ENCODE measurements at regions not wholly inside any gene's neighbourhood (a gene's known extent, or its start where the extent isn't known, plus 50 kb on each side); places are given as distances from the start of the nearest gene placed in this dataset.

DNA sequence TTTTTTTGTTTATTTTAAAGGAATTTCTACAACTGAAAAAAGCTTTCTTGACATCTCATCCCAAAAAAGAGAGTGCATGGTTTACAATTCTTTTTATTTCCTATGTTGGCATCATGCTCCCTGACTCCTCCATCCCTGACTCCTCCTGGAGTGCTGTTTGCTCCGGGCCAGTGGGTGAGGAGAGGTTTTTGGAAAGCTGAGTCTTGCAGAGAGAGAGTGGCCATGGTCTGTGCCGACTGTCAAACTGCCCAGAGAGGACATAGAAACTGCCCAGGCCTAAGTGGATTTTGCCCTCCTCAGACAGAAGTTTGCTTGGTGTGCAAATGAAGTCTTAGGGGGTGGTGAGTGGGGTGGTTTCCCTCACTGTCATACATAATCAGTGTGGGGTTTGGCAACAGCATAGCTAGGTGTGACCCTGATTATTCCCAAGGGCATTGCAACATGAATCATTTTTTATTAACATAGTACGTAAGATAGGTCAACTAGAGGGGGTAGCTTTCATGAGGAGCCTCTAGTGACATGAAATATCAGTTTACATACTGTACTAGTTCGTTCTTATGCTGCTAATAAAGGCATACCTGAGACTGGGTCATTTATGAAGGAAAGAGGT lies 179.8 kb upstream of the UBL3 start:
- no peak for DNase-seq (ENCODE audit: low read depth)

DNA sequence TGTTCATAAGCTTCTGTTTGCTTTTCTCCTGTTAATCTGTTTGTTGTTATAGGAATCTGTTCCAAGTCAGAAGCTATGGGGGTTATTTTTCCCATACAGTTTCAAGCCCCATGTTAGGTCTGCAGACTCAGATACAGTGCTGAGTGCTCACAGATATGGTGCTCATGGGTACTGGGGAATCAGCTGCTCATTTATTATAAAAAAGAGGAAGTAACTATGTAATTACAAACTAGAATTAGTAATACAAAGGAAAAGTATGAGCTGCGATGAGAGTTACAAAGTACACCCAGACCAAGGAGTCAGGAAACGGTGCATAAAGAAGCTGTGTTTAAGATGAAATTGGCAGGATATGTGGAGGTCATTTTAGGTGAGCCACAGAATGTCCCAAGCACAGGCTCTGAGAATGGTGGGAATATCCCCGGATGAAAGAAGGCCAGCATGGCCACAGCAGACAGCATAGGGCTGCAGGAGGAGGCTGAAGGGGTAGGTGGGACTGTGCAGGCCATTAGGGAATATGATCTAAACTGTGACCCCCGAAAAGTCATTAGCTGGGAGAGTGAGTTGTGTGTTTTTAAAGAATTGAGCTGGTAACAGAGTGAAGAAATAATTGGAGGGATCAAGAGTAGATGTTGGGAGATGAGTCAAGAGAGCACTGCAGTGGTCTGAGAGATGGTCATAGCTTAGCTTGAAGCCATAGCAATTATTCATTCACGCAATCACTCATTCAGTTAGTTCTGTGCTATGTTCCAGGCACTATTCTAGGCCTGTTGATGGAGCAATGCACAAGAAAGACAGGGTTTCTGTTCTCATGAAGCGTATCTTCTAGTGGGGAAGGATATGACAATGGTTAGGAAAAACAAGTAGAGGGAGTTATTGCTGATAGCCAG lies 177.4 kb upstream of the UBL3 start:
- DNase-seq (ENCODE audit: low read depth), result no peak

DNA sequence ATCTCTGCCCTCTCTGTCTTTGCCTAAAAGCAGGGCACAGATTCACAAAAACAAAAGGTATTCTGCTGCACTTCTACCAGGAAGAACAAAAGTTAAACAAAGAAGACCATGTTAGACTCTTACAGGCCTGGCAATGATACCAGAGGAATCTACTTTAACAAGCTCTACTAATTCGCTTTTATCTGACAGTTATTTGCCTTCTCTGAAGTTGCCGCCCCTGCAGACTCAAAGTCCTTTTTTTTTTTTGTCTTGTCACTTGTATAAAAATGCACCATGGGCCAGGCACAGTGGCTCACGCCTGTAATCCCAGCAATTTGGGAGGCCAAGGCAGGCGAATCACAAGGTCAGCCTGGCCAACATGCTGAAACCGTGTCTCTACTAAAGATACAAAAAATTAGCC lies 176.5 kb upstream of the UBL3 start:
- DNase-seq (ENCODE audit: low read depth), result no peak

DNA sequence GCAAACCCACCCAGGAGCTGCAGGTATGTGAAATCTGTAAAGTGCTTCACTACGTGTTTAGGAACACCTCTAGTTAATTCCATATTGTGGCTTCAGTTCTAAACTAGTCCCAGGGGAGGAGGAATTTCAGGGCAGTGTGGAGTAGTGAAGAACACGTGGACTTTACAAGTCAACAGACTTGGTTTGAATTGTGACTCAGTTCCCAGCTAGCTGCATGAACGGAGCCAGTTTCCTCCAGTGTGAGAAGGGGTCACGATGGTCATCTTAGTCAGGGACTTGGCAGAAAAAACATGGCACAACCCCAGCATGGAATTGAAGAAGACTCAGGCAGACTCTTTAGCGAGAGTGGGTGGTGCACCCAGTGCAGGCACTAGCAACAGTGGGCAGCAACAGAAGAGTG lies 175.7 kb upstream of the UBL3 start:
- DNase-seq (ENCODE audit: low read depth), result no peak

DNA sequence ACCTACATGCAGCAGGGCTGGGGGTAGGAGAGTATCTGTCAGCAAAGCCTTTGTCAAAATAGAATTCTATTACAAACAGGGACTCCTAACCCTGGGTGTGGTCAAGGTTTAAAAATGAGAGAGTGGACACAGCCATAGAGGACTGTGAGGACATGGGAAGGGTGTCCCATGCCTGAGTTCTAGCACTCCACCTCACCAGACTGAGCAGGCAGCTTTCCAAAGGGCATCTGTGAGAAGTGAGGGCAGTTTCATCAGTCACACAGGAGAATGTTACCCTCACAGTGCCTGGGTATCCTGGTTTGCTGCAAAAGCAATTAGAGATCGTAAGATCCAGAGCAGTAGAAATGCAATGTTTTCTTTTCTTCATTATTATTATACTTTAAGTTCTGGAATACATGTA lies 174.9 kb upstream of the UBL3 start:
- no peak for DNase-seq (ENCODE audit: low read depth)

DNA sequence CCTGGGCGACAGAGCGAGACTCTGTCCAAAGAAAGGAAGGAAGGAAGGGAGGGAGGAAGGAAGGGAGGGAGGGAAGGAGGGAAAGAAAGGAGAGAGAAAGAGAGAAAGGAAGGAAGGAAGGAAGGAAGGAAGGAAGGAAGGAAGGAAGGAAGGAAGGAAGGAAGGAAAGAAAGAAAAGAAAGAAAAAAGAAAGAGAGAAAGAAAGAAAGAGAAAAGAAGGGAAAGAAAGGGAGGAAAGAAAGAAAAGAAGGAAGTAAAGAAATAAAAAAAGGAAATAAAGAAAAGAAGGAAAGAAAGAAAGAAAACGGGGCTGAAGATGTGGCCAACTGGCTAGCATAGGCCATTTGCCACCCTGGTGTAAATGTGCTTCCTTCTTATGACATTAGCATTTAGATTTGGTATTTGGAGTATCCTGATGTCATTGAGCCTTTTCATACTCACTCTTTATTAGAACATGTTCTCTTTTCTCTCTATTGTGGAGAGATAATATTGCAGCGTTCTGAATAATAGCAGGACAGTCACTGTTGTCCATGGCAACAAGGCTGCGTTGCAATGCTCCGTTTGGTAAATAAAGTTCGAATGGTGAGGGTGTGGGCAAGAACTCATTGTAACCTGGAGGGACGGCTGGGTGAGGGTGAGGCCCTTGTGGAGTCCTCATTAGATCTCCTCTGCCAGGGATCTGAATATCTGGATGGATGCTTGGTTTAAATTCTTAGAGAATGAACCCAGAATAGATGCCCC lies 173.9 kb upstream of the UBL3 start:
- DNase-seq (ENCODE audit: low read depth), result no peak

DNA sequence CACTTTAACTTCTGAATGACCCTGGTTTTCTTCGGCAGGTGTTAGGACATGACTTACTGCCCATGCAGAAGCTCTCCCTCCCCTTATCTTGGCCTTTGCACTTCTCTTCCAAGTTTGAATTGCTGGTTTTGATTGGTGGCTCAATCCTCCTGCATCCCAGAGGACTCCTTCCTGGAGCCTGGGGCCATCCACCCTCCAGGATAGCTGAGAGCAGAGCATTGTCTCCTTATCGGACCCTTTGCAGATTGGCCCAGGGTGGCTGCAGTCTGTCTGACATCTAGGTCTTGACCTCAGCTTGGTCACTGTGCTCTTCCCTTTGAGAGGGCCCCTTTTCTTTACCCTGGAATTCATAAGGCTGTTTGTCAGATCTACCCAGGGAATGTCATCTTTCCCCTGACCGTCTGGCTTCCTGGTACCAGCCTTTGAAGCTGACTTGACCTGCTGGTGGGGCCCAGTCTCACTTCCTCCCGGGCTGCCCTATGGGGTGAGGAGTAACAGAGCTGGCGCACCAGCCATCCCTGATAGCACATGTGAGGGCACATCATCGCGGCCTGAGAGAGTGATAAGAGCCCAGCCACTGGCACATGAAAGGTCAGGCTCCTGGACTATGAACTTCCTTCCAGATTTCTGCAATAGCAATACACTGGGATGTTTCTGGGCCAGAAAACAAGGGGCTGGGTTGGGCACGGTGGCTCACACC lies 172.9 kb upstream of the UBL3 start:
- no peak for DNase-seq (ENCODE audit: low read depth)

DNA sequence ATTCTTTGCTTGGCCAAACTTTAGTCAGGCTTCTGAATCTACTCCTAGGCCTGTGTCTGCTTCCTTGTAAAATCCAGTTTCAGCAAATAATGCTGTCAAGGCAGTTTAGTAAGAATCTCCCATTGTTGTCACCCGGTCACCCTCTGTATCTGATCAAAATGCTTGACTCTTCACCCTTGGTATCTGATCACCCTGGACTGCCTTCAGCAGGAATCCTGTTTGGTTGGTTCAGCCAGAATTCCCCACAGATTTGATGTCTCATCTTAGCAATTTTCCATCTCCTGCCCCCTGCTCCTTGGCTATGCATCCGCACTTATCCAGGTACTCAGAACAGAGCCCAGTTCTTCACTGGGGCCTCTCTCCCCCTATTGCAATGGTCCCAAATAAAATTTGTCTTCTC lies 172.4 kb upstream of the UBL3 start:
- DNase-seq (ENCODE audit: low read depth), result no peak

DNA sequence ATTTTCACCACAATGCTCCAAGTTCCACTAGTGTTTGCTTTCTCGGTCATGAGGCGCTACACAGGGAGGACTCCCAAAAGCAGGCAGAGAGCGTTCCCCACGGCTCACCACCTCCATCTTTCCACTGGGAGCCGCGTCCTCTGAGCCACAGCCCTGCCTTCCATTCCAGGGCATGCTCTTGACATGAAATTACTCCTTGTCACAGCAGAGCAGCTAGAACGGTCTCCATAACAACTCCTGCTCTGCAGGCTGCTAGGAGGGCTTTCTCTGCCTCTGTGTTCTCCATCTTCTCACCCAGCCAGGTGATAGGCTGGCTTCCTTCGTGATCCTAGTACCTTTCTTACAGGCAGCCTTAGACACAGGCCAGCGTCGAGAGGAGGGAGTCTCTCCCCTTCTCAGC lies 171.8 kb upstream of the UBL3 start:
- DNase-seq (ENCODE audit: low read depth), result no peak

DNA sequence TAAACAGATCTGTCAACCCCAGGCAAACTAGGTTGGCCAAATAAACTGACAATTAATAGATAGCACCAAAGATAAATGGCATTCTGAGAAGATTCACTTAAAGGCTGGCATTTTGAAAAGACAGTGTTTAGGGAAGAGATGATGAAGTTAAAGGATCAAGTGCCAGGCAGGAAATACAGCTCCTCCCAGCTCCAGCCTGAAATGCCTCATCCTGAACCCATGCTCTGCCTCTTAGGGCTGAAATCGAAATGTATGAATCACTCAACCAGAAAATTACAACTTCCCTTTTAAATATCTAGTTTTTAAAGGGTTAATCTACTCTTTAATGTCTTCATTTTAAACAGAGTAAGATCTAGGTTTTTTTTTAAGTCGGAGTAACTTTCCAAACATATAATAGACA lies 171.2 kb upstream of the UBL3 start:
- DNase-seq (ENCODE audit: low read depth), result no peak

DNA sequence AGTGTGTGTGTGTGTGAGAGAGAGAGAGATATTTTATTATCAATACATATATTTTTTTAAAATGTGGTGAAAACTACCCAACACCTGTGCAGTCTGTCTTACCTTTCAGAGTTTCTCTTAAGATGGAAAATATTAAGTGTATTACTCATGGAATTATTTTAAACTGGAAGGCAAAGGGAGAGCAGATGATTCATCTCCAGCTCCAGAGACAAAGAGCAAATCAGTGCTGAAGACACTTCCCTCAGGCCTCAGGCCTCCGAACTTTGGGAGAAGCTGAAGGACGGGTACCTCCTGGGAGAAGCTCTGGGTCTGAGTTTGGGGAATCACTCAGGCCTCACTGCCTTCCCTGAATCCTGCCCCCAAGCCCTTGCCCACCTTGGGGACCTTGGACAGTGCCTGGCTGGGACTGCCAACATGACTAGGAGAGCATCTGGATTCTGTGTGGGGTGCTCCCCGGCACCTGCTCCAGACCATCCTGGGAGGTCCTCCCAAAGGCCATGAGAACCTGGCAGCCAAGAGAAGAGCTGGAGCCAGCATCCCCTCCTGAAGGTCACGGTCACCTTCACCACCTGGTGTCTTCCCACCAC lies 170.4 kb upstream of the UBL3 start:
- DNase-seq (ENCODE audit: low read depth), result no peak

DNA sequence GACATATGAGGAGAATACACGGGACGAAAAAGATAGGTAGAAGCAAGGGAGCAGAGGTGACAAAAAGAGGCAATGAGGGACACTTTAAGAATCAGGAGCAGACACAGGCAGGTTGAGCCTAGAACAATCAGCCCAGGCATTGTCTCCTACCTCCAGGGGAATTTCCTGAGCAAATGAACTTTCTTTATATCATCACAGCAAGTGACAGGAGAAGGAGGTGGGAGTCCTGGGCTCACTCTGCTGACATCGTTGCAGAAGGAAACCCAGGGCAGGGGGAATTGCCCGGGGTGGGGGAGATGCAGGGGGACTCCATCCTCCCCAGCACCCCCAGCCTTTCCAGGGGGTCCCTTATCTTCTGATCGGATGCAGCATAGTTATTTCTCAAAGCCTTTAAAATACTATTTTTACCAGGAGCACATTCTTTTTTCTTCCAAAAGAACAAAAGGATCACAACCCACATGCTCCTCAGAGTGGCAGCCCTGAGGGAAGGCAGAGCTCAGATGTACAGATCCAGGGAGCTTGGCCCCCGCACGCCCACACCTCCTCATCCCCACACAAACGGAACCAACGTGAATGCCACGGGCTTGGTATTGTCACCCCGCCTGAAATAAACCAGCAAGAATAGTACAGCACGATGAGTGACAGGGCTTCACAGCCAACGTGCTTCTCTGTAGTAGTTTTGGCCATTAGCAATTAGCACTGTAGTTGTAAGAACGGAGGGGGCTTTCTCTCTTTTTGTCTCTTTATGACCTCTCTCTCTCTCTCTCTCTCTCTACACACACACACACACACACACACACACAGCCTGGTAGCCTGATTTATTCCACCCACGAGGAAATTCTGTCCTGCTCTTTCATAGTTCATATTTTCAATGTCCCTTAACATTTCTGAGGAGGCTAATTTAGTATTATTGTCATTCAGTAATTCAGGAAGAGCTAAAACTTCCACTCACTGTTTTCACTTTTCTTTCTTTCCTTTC lies 169.5 kb upstream of the UBL3 start:
- DNase-seq (ENCODE audit: low read depth), result no peak

DNA sequence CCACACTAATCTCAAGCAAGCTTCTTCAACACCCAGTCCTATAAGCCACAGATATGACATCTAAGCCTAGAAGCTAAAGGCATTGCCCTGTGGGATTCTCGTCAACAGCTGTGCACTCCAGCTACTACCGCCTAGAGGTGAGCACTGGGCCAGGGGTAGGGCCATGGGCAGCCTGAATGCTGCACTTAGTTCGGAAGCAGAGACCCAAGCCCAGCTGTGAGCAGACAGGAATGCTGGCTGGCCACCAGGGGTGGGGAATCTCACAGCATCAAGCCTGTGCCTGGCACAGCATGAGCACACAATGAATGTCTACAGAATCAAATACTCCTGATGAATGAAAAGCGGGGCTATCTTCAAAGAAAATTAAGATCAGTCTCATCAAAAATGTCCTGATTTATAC lies 167.5 kb upstream of the UBL3 start:
- DNase-seq (ENCODE audit: low read depth), result no peak

DNA sequence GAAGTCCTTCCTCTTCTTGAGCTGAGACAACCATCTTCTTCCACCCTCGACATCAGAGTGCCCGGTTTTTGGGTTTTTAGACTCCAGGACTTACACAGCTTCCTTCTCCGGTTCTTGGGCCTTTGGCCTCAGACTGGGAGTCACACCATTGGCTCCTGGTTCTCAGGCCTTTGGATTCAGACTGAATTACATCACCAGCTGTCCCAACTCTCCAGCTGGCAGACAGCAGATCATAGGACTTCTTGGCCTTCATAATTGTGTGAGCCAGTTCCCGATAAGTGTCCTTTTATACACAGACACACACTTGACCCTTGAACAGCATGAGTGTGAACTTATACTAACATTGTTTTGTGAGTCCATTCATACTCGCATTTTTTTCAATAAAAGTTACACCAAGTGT lies 166.0 kb upstream of the UBL3 start:
- DNase-seq (ENCODE audit: low read depth), result no peak

DNA sequence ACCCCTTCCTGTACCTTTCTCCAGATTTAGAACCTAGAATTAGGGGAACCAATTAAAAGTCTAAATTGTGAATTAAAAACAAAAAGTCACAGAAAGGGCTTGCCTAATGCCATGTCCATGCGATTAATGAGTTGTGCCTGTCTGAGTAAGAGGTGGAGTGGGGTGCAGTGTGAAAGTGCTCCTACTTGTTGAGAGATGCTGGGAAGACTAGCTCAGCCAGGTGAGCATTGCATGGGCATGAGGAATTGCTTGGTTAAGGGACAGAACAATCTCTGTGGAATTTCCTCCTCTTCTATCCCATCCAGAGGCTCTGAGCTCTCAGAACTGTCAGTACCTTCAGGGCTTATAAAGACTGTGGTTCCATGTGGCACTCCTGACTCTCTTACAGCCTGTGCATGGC lies 159.0 kb upstream of the UBL3 start:
- DNase-seq (ENCODE audit: low read depth), result no peak

DNA sequence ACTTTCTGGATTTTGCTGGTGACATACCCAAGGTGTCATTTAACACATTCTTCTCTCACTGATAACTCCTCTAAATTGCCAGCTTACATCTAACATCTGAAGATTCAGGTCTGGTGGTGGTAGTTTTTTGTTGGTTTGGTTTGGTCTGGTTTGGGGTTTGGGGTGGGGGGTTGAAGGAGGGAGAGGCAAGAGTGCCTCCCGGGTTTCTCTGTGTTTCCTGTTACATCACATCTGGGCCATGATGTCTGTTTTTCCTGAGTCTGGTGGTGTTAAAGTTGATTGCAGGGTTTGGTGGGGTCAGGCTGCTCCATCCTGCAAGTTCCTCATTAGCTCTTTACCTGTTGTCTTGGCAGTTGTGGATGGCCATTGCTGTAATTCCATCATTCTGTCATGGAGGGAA lies 155.8 kb upstream of the UBL3 start:
- no peak for DNase-seq (ENCODE audit: low read depth)

DNA sequence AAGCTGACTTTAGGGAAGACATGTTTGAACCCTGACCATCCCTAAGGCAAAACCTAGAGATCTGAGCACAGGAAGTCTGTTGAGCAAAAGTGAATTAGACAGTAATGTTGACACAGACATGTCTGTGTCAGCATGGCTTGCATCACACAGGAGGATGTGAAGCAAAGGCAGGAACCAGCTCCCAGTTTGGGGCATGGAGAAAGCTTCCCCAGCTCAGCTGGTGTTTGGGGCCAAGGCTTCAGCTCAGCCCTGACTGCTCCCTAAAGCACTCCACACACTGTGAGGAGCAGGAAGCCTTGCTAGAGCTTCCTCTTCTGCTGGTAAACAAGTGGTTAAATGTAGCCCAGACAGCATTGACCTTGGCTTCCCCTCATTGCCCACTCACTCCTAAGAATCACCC lies 153.8 kb upstream of the UBL3 start:
- DNase-seq (ENCODE audit: low read depth), result no peak

DNA sequence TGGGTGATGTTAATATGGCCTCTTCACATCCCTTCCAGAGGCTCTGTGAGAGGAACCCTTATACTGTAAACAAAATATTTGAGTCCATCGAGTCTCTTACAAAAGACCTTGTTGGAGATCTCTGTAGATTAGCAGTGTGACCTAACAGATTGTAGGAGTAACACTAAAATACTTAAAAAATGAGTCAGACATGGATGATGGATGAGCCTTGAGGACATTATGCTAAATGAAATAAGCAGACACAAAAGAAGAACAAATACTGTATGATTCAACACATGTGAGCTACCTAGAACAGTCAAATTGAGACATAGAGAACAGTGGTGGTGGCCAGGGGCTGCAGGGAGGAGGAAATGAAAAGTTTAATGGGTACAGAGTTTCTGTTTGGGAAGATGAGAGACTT lies 152.2 kb upstream of the UBL3 start:
- no peak for DNase-seq (ENCODE audit: low read depth)

DNA sequence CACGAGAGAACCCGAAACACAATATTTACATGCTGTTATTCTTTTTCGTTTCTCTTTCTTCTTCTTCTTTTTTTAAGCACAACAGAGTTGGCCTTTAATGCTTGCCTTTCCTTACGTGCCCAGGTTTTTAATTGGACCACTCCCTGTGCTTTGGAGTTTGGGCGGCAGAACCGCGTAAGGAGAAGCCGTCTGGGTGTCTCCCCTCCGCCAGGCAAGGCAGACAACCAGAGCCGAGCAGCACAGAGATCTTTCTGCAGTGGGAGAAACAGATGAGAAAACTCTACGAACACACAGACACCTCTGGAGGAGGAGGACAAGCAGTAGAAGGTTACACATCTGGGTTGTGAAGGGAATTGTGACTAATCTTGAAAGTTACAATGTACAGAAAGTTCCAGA lies 150.0 kb upstream of the UBL3 start:
- DNase-seq (ENCODE audit: low read depth), result no peak

DNA sequence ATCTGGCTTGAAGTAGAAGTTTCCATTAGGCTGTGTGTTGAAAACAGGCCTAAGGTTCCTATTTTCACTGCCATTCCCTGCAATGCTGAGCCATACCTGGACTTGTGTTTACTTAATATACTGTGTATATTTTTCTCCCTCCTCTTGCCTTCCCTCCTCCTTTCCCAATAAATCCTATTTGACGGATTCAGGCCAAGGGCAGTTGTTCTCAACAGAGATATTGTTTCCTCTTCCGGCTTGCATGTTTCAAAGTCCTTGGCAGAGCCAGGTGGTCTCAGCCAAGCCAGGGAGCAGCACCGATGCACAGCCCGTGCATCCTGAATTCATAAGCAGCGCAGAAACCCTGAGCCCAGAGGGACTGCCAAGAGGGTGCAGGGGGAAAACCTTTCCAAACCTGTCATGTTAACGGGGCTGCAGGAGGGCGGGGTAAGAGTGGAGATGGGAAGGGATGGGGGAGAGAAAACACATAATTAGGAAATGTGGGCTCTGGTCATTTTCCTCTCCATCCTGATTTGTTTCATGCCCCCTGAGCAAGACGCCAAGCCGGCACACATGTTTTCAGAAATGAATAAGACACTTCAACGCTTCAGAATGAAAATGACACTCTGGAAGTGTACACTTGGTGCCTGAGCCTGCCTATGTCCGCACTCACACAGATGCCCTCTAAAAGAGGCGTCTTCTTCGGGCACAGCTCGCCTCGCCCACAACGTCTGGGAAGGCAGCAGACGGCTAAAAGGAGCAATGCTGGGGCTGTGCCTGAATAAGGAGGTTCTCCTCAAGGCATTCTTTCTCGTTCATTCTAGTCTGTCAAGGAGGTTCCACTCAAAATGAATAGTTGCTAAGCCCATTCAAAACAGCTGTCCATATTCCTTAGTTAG lies 149.3 kb upstream of the UBL3 start:
- DNase-seq (ENCODE audit: low read depth), result no peak

Measured in stimulated activated CD8-positive, alpha-beta memory T cell treated with anti-CD3 and anti-CD28 coated beads, Interleukin-4, amount 100 ng/mL, for 24 hours (primary cell).